ENCODE measurements at regions not wholly inside any gene's neighbourhood (a gene's known extent, or its start where the extent isn't known, plus 50 kb on each side); places are given as distances from the start of the nearest gene placed in this dataset.

DNA sequence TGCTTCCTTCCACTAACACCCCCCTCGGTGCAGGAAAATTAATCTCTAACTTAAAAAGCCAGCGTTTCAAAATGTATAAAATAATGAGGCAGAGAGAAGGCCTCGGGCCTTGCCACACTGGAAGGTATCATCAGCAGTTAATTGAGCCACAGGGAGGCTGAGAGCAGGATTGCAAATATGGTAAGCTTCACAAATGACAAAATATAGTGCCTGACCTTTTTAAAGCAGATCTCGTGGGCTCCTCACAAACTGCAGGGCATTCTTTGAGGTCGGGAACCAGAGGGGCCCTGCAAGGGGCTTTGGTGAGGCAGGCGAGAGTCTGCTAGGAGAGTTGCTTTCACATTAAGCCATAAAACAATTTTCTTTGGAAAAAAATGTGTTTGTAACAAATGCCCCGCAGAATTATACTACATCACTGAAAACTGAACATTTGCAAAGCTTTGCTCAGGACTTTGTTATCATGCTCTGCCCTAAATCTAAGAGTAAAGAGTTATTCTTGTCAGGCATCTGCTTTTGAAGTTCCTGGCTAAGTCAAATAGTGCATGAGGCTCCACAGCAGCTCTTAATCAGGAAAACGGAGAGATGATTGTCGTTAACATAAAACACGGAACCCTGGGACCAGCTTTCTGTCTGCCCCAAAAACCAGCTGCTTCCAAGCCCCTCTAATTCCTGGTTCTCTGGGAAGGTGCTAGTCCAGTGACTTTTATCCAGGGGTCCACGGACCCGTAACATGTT, 61.4 kb upstream of the SYT13 start:
- DNase-seq (ENCODE audit: low spot score), result no peak

- DNase-seq (ENCODE audit: low spot score), result no peak
Measured at GRCh38 chr11:45345491-45345890, 59.4 kb upstream of the SYT13 start.

GRCh38 chr11:45344028-45344427, 57.9 kb upstream of the SYT13 start:
- DNase-seq (ENCODE audit: low spot score), result peak; percentile 63

GRCh38 chr11:45343444-45343843, 57.3 kb upstream of the SYT13 start:
- DNase-seq (ENCODE audit: low spot score), result peak; percentile 20

- no peak for DNase-seq (ENCODE audit: low spot score)
Measured at GRCh38 chr11:45341372-45341771, 55.2 kb upstream of the SYT13 start.

DNA sequence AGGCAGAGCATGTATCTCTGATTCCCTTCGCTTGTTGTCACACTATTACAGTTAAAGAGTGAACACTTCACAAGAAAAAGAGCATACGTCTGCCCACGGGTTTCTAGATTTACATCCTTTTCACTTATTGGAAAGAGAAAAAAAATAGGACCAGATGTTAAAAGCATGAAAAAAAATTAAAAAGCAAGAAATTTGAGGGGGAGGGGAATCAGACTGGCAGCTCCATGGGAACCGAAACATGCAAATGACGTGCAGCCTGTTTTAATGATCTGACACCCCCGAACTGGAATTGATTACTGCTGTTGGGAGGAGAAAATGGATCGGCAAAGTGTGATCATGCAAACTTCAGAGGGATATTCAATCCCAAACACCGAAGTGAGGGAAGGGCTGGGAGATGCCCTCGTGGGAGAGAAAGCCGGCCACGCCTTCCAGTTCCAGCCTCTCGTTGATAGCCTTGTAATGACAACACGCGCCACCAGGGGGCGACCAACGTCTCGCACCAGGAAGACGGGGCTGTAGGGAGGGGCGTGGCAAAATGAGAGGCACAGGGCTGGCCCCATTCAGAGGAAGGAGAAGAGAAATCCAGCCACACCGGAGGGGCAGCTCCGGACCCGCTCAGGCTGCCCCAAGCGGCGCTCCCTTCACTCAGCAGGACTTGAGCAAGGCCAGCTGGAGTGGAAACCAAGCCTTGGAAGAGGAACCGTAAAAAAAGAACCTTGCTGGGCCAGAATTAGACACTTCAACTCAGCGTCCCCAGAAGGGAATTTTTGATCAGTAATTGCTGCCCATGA, 53.8 kb upstream of the SYT13 start:
- DNase-seq (ENCODE audit: low spot score), result peak; percentile 93

GRCh38 chr11:45337583-45338360, 51.6 kb upstream of the SYT13 start:
- DNase-seq (ENCODE audit: low spot score), result no peak

DNA sequence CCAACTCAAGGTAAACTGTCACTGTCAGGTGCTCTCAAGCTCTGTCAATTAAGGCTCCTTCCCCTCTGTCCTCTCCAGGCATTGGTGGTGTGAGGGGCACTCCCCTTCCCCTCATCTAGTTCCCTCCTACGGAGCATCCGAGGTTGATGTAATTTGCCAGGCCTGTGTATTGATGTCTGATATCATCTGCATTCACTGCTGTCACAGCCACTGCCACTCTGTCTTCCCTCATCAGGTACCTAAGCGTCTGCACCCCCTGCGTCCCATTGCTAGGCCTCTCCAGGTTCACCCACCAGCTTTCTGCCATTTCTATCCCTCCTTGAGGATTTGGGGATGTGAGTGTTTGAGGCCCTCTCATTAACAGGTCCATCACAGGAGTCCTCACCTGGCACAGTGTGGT, 50.0 kb upstream of the SYT13 start:
- no peak for DNase-seq (ENCODE audit: low spot score)

All from COLO829 (cell line).